CD8-positive, alpha-beta memory T cell (primary cell): ENCODE measurements at regions not wholly inside any gene's neighbourhood (a gene's known extent, or its start where the extent isn't known, plus 50 kb on each side); places are given as distances from the start of the nearest gene placed in this dataset.

Experiments
- CTCF ChIA-PET: fragments of 350-600 bp; sonication (Branson Sonifier 250); formaldehyde crosslinking; loops from one replicate; lab custom pipeline; 2021; ENCODE audit warnings: antibody characterized with exemption; lab: Charles Lee
- POLR2A ChIA-PET: fragments of 350-600 bp; sonication (Branson Sonifier 250); formaldehyde crosslinking; loops from one replicate; lab custom pipeline; 2021; ENCODE audit warnings: antibody characterized with exemption; lab: Charles Lee
- DNase-seq, 5 donors: peaks; one replicate each; pipeline versions ENCODE4 v3.0.0 to v3.0.0-alpha.2; 2020 to 2022; ENCODE audit warnings: mixed read lengths in 1 of 5
- H3K27ac ChIP-seq: one replicate; pipeline ENCODE4 v1.7.0; 2013; ENCODE audit warnings: low read depth, mild to moderate bottlenecking, low read length, moderate library complexity
- H3K27me3 ChIP-seq: 2 replicates; pipeline ENCODE4 v1.7.0; 2013; ENCODE audit warnings: low read length, mild to moderate bottlenecking; ENCODE audit not compliant: insufficient read depth, poor library complexity, severe bottlenecking
- H3K36me3 ChIP-seq: 2 replicates; pipeline ENCODE4 v1.7.0; 2013; ENCODE audit warnings: mild to moderate bottlenecking, low read length, moderate library complexity; ENCODE audit not compliant: insufficient read depth
- H3K4me1 ChIP-seq: 2 replicates; pipeline ENCODE4 v1.7.0; 2013; ENCODE audit warnings: mild to moderate bottlenecking, low read length, moderate library complexity; ENCODE audit not compliant: insufficient read depth
- H3K4me3 ChIP-seq: 2 replicates; pipeline ENCODE4 v1.7.0; 2013; ENCODE audit warnings: mild to moderate bottlenecking, low read length
- H3K9me3 ChIP-seq: 2 replicates; pipeline ENCODE4 v1.7.0; 2013; ENCODE audit warnings: mild to moderate bottlenecking, low read length
- H3K27ac Mint-ChIP-seq, 8 donors: one replicate each; pipeline ENCODE4 v1.8.0; 2020 to 2021; ENCODE audit warnings: mixed read lengths in 8 of 8, mild to moderate bottlenecking in 6 of 8, inconsistent platforms in 3 of 8, moderate library complexity in 3 of 8
- H3K27me3 Mint-ChIP-seq, 2 donors: one replicate each; pipeline ENCODE4 v1.8.0; 2020 to 2021; ENCODE audit warnings: mixed read lengths in 2 of 2, mild to moderate bottlenecking in 1 of 2, moderate library complexity in 1 of 2
- H3K36me3 Mint-ChIP-seq, 3 donors: one replicate each; pipeline ENCODE4 v1.8.0; 2020 to 2021; ENCODE audit warnings: mixed read lengths in 3 of 3, inconsistent platforms in 1 of 3, mild to moderate bottlenecking in 1 of 3
- H3K4me1 Mint-ChIP-seq, 3 donors: one replicate each; pipeline ENCODE4 v1.8.0; 2020 to 2021; ENCODE audit warnings: mixed read lengths in 3 of 3, inconsistent platforms in 1 of 3, mild to moderate bottlenecking in 1 of 3
- H3K4me3 Mint-ChIP-seq, 7 donors: one replicate each; pipeline ENCODE4 v1.8.0; 2020 to 2021; ENCODE audit warnings: mixed read lengths in 7 of 7, mild to moderate bottlenecking in 6 of 7, moderate library complexity in 4 of 7, inconsistent platforms in 2 of 7
- H3K9me3 Mint-ChIP-seq, 5 donors: one replicate each; pipeline ENCODE4 v1.8.0; 2020 to 2022; ENCODE audit warnings: mixed read lengths in 5 of 5, mild to moderate bottlenecking in 3 of 5, moderate library complexity in 2 of 5, inconsistent platforms in 1 of 5

DNA sequence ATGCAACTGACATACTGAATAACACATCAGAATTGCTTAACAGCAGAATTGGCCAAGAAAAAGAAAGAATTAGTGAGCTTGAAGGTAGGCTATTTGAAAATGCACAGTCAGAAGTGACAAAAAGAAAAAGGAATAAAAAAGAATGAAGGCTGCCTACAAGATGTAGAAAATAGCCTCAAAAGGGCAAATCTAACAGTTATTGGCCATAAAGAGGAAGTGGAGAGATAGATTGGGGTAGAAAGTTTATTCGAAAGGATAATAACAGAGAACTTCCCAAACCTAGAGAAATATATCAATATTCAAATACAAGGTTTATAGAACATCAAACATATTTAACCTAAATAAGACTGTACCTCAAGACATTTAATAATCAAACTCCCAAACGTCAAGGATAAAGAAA lies 67.5 kb downstream of the ATP6V1G3 start:
- Mint-ChIP-seq H3K4me3 (no peak overlapping the region), H3K4me1 (no peaks in the 10 kb centered on the region), H3K9me3 (peaks cover 0 to 35% (median 15%) of the 10 kb centered on the region in 5 donors), H3K27me3 (no peaks in the 10 kb centered on the region), H3K36me3 (peaks cover 0 to 48% (median 0%) of the 10 kb centered on the region in 3 donors), H3K27ac (no peak overlapping the region)
- no peak overlapping the region for H3K4me3 ChIP-seq
- H3K27me3 ChIP-seq = no peaks in the 10 kb centered on the region
- no peaks in the 10 kb centered on the region for H3K36me3 ChIP-seq
- H3K27ac ChIP-seq = no peak overlapping the region
- DNase-seq = no peak
- no peaks in the 10 kb centered on the region for H3K9me3 ChIP-seq
- POLR2A ChIA-PET = no interaction called here
- CTCF ChIA-PET = no interaction called here
- no peaks in the 10 kb centered on the region for H3K4me1 ChIP-seq

GRCh38 chr1:198472119-198472518 lies 68.4 kb downstream of the ATP6V1G3 start:
- Histone ChIP-seq H3K27me3 (no peaks in the 10 kb centered on the region), H3K36me3 (no peaks in the 10 kb centered on the region), H3K4me3 (no peak overlapping the region), H3K27ac (no peak overlapping the region), H3K4me1 (no peaks in the 10 kb centered on the region), H3K9me3 (no peaks in the 10 kb centered on the region)
- Mint-ChIP-seq H3K4me3 (no peak overlapping the region), H3K36me3 (peaks cover 0 to 40% (median 0%) of the 10 kb centered on the region in 3 donors), H3K9me3 (peaks cover 0 to 33% (median 15%) of the 10 kb centered on the region in 5 donors), H3K27me3 (peaks cover 0 to 2% of the 10 kb centered on the region in 2 donors), H3K27ac (peak overlapping the region in 1 of 8 donors; percentile 11), H3K4me1 (no peaks in the 10 kb centered on the region)
- DNase-seq = no peak
- POLR2A ChIA-PET = no interaction called here
- CTCF ChIA-PET = no interaction called here

- H3K4me1 Mint-ChIP-seq = no peaks in the 10 kb centered on the region
- ChIA-PET CTCF (interaction anchor here (0.9 kb wide), 1 partner anchor 11 kb away, joined by 3 read pairs; no protein-coding TSS in a partner anchor), POLR2A (no interaction called here)
- no peaks in the 10 kb centered on the region for H3K36me3 ChIP-seq
- no peak overlapping the region for H3K4me3 ChIP-seq
- H3K9me3 Mint-ChIP-seq = peaks cover 0 to 6% (median 0%) of the 10 kb centered on the region in 5 donors
- no peak overlapping the region for H3K27ac ChIP-seq
- H3K27me3 ChIP-seq = no peaks in the 10 kb centered on the region
- H3K4me3 Mint-ChIP-seq = no peak overlapping the region
- peaks cover 0 to 2% of the 10 kb centered on the region in 2 donors for H3K27me3 Mint-ChIP-seq
- DNase-seq = no peak
- H3K9me3 ChIP-seq = no peaks in the 10 kb centered on the region
- peaks cover 0 to 8% (median 0%) of the 10 kb centered on the region in 3 donors for H3K36me3 Mint-ChIP-seq
- no peaks in the 10 kb centered on the region for H3K4me1 ChIP-seq
- peak overlapping the region in 1 of 8 donors; percentile 52 for H3K27ac Mint-ChIP-seq
Measured at GRCh38 chr1:198467907-198468306, 72.6 kb downstream of the ATP6V1G3 start.

- DNase-seq = no peak
- H3K27me3 ChIP-seq = no peaks in the 10 kb centered on the region
- Mint-ChIP-seq H3K4me1 (no peaks in the 10 kb centered on the region), H3K4me3 (no peak overlapping the region), H3K27me3 (peaks cover 0 to 2% of the 10 kb centered on the region in 2 donors), H3K27ac (peak overlapping the region in 1 of 8 donors; percentile 52), H3K9me3 (no peaks in the 10 kb centered on the region), H3K36me3 (peaks cover 0 to 2% (median 0%) of the 10 kb centered on the region in 3 donors)
- ChIA-PET CTCF (interaction anchor here (0.8 to 0.9 kb wide), 2 partner anchors 11 to 237 kb away, joined by 3 to 4 read pairs; no protein-coding TSS in a partner anchor), POLR2A (no interaction called here)
- no peaks in the 10 kb centered on the region for H3K9me3 ChIP-seq
- H3K4me3 ChIP-seq = no peak overlapping the region
- H3K27ac ChIP-seq = no peak overlapping the region
- no peaks in the 10 kb centered on the region for H3K4me1 ChIP-seq
- H3K36me3 ChIP-seq = no peaks in the 10 kb centered on the region
Measured at GRCh38 chr1:198467342-198467741, 73.1 kb downstream of the ATP6V1G3 start.

DNA sequence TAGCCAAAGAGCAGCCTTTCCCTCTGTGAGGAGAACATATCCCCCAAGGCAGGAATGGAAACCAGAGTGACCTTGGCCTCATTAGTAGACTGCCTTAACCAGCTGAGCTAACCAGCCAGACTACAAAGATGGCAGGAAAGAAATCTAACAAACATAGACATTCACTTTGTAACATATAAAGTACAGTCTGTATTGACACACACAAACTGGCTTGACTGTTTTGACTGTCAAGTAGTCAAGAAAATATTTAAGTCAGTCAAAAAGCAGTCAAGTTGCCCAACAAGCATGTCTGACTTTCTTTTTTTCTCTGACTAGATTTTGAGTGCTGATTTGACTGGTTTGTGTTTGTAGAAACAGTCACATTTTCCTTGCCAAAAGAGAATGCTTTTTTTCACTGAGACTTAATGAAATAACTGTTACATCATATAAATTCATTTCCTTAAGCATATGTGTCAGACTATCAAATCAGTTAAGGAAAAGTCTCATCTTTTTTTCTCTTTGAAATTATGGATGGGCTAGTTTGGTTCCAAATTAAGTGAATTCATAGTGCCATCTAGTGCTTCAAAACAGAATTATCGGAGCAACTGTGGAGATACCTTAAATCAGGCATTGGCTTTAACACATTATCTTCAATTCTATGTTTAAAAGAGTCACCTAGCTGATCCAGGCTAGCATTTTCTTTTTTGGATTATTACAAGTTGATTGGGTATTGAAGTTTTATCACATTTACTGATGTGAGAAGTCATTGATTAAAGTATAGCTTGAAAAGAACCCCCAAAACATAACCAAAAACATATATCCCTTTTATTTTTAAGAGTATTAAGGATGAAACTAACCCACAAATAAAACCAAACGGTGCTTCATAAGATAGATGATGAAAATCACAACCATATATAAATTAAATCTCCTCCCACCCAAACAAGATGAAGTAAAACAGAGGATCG lies 75.0 kb downstream of the ATP6V1G3 start:
- Histone ChIP-seq H3K36me3 (no peaks in the 10 kb centered on the region), H3K4me1 (no peaks in the 10 kb centered on the region), H3K9me3 (no peaks in the 10 kb centered on the region), H3K27ac (no peak overlapping the region), H3K4me3 (no peak overlapping the region), H3K27me3 (no peaks in the 10 kb centered on the region)
- Mint-ChIP-seq H3K4me3 (no peak overlapping the region), H3K27ac (no peak overlapping the region), H3K9me3 (no peaks in the 10 kb centered on the region), H3K36me3 (no peaks in the 10 kb centered on the region), H3K4me1 (no peaks in the 10 kb centered on the region), H3K27me3 (peaks cover 0 to 4% of the 10 kb centered on the region in 2 donors)
- POLR2A ChIA-PET = no interaction called here
- peak in 2 of 5 donors; percentile 16 to 39 for DNase-seq
- CTCF ChIA-PET = interaction anchor here (0.7 kb wide), 1 partner anchor 60 kb away, joined by 3 read pairs; no protein-coding TSS in a partner anchor

GRCh38 chr1:198463709-198464108 lies 76.8 kb downstream of the ATP6V1G3 start:
- peaks cover 0 to 4% of the 10 kb centered on the region in 2 donors for H3K27me3 Mint-ChIP-seq
- ChIA-PET POLR2A (no interaction called here), CTCF (interaction anchor here (1.2 kb wide), 1 partner anchor 595 kb away, joined by 3 read pairs; no protein-coding TSS in a partner anchor)
- no peaks in the 10 kb centered on the region for H3K4me1 Mint-ChIP-seq
- no peaks in the 10 kb centered on the region for H3K36me3 Mint-ChIP-seq
- H3K4me1 ChIP-seq = no peaks in the 10 kb centered on the region
- H3K9me3 Mint-ChIP-seq = no peaks in the 10 kb centered on the region
- H3K4me3 Mint-ChIP-seq = no peak overlapping the region
- no peak for DNase-seq
- no peak overlapping the region for H3K27ac Mint-ChIP-seq
- H3K27ac ChIP-seq = no peak overlapping the region
- H3K36me3 ChIP-seq = no peaks in the 10 kb centered on the region
- no peaks in the 10 kb centered on the region for H3K27me3 ChIP-seq
- H3K4me3 ChIP-seq = no peak overlapping the region
- no peaks in the 10 kb centered on the region for H3K9me3 ChIP-seq

- CTCF ChIA-PET = no interaction called here
- H3K27me3 Mint-ChIP-seq = peaks cover 0 to 3% of the 10 kb centered on the region in 2 donors
- Histone ChIP-seq H3K4me3 (no peak overlapping the region), H3K36me3 (no peaks in the 10 kb centered on the region), H3K27ac (no peak overlapping the region), H3K27me3 (no peaks in the 10 kb centered on the region), H3K9me3 (no peaks in the 10 kb centered on the region), H3K4me1 (no peaks in the 10 kb centered on the region)
- no peak overlapping the region for H3K27ac Mint-ChIP-seq
- H3K36me3 Mint-ChIP-seq = no peaks in the 10 kb centered on the region
- no peaks in the 10 kb centered on the region for H3K4me1 Mint-ChIP-seq
- no peaks in the 10 kb centered on the region for H3K9me3 Mint-ChIP-seq
- no peak for DNase-seq
- POLR2A ChIA-PET = no interaction called here
- no peak overlapping the region for H3K4me3 Mint-ChIP-seq
Measured at GRCh38 chr1:198462365-198463019, 78.0 kb downstream of the ATP6V1G3 start.

DNA sequence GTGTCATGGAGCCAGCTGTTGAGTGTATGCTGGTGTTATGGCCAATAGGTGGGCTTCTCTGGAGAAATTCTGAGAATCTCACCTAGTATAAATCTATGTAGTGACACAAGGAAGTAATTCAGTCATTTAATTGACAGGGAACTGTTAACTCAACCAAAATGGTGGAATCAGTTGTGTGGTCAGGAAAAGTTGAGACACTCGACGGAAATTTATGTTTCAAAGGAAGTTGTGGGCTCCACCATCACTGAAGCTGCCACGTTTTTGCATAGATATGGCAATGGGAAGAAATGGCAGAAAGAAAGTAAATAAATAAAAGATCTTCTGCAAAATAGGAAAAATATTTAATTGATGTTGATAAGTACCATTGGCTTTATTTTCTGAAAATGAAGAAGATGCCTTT lies 84.5 kb downstream of the ATP6V1G3 start:
- no peaks in the 10 kb centered on the region for H3K4me1 ChIP-seq
- no peaks in the 10 kb centered on the region for H3K4me1 Mint-ChIP-seq
- POLR2A ChIA-PET = no interaction called here
- no peak for DNase-seq
- H3K36me3 Mint-ChIP-seq = no peaks in the 10 kb centered on the region
- no peaks in the 10 kb centered on the region for H3K9me3 Mint-ChIP-seq
- H3K27me3 ChIP-seq = no peaks in the 10 kb centered on the region
- CTCF ChIA-PET = no interaction called here
- H3K9me3 ChIP-seq = no peaks in the 10 kb centered on the region
- no peak overlapping the region for H3K4me3 ChIP-seq
- H3K4me3 Mint-ChIP-seq = no peak overlapping the region
- H3K36me3 ChIP-seq = no peaks in the 10 kb centered on the region
- H3K27ac Mint-ChIP-seq = no peak overlapping the region
- H3K27ac ChIP-seq = no peak overlapping the region
- H3K27me3 Mint-ChIP-seq = peaks cover 0 to 2% of the 10 kb centered on the region in 2 donors
